GM19324 (cell line): ENCODE measurements at regions not wholly inside any gene's neighbourhood (a gene's known extent, or its start where the extent isn't known, plus 50 kb on each side); places are given as distances from the start of the nearest gene placed in this dataset.

Source experiments
- ATAC-seq: cut with Tn5 transposase; IDR thresholded peaks from one replicate; pipeline ENCODE4 v1.9.1; 2021; ENCODE audit warnings: mild to moderate bottlenecking, moderate library complexity; ENCODE audit not compliant: unreplicated experiment, low FRiP score

- no peak for ATAC-seq
Observed at GRCh38 chr15:95291898-95292472, 1038.5 kb upstream of the NR2F2 start.

- no peak for ATAC-seq
Observed at GRCh38 chr15:95292785-95293450, 1037.6 kb upstream of the NR2F2 start.

- no peak for ATAC-seq
Observed at GRCh38 chr15:95293456-95294031, 1037.0 kb upstream of the NR2F2 start.

DNA sequence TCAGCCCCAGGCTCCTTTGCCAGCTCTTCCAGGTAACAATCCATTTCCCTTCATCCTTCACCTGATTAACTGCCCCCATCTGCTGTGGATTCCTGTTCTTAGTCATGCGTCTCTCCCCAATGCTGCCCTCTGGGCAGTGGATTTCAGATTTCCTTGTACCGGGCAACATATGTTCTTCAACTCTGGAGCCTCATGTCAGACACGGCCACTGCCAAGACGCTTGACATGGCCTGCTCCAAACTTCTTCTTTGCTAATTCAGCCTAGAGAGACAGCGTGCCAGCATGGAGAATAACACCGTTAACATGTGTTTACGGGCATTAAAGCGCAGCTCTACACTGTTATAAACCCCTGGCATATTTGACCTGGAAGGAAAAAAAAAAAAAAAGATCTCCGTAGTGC, 1035.1 kb upstream of the NR2F2 start:
- no peak for ATAC-seq

- ATAC-seq, result no peak
Observed at GRCh38 chr15:95295896-95296625, 1034.4 kb upstream of the NR2F2 start.

GRCh38 chr15:95296643-95297042, 1033.9 kb upstream of the NR2F2 start:
- ATAC-seq, result no peak

DNA sequence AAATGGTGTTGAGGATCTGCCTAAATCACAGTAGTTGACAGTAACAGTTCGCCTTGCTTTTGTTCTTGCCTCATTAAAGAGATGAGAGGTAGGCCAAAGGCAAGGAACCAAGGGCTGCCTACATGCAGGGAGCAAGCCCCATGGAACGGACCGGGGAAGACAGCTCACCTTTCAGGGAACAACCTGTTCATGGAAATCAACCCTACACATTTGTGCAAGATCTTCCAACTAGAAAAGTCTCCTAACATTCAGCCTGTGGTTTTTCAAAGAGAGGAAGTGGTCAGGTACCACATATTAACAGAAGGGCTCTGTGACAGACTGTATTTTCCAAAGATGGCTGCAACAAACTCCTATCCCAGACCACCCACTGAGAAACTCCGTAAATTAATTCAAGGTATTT, 1031.8 kb upstream of the NR2F2 start:
- ATAC-seq, result no peak

- no peak for ATAC-seq
Observed at GRCh38 chr15:95300958-95301357, 1029.5 kb upstream of the NR2F2 start.

DNA sequence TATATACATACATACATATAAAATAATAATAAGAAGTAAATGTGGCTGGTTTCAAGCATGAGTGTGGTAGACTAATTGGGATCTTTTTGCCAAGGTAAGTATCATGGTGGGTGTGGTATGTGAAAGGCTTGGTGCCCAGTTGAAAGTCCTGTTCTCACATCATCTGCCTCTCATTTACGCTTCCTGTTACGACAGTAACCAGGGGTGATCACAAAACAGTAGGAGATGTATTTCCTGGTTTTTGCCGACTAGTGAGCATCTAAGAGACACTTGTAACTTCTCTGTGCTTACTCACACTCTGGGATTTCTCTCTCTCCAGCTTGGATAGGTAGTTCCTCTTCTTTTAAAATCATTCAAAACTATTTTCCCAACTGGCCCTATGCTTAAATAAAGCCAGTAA, 1028.3 kb upstream of the NR2F2 start:
- no peak for ATAC-seq

GRCh38 chr15:95302809-95303208, 1027.7 kb upstream of the NR2F2 start:
- no peak for ATAC-seq

DNA sequence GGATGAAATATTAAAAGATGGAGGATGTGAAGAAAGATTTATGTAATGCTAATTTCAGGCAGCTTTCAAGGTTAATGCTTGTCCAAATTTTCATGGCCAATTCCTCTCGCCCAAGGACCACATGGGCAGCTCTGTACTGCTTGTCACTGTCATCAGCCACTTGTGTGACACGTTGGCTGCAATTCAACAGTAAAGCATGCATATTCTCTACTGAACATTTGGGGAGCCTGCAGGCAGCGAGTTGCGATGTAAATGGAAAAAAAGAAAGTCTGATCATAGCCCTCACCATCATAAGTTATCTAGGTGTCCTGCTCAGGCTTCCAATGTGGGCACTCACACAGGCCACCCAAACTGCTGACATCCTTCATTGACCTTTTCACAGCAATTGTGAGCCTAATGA, 1026.8 kb upstream of the NR2F2 start:
- ATAC-seq, result no peak

DNA sequence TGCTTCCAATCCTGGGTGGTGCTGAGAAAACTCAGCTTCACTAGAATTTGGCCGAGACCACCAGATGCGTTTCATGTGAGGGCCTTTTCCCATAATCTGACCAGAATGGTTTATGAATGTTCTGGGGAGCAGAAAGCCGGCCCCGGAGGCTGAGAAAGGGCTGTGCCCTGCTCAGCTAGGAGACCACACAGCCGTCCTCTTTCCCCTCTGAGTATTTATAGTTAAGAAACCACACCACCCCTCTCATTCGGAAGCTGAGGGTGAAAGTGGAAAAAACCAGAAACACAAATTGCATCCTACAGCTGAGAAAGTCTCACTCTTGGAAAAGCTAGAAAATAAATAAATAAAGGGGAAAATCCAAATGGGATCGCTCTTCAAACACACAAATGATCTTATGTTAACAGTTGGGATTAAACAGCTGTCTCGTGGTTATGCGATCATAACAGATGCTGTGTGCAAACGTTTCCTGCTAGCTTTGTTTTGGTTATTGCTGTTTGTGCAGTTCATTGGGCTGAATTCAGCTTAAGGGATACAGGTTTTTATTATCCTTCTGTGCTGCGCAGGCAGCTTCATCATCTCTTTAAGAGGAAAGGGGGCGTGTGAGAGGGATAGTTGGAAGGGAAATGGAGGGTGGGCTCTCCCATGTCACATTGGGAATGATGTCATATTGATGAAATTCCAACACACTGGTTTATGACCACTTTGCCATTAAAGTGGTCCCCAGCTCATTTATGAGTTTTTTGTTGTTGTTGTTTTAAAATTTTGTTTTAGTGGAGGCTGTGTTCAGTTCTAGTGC, 1026.2 kb upstream of the NR2F2 start:
- ATAC-seq, result no peak

DNA sequence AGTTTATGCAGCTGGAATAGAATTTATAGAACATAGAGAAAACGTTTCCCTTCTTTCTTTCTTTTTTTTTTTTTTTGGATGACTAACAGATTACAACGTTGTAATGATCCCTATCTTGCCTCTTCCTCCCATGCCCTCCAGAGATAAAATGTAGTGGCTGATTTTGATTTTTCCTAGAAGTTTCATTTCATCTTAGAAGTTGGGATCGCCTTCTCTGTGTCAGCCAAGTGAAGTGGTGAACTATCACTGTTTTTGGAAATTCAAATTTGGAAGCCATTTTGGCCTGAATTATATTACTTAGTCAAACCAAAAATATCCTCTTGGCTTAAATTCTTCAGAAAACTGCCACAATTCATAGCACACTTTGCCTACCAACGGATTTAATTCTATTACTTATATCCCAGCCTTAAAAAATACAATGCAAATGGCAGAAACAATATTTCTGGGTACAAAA, 1025.5 kb upstream of the NR2F2 start:
- ATAC-seq, result no peak

GRCh38 chr15:95307115-95307514, 1023.4 kb upstream of the NR2F2 start:
- ATAC-seq, result no peak

DNA sequence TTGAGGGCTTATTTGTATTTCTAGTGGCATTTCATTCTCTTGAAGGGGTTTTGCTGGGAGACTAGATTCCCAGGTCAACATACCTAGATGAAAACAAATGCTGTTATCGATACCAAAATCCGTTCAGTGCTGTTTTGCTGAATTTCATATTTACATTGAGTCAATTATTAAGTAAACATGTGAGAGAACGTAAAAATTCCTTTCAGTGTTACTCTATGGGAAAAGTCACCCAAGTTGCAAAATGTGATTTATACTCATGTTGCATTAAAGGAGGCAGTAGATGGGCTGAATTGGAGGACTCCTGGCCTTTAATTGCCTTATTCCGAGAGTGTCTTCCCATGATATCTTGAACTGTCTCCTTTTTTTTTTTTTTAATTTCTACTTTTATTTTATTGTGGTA, 1011.3 kb upstream of the NR2F2 start:
- no peak for ATAC-seq

DNA sequence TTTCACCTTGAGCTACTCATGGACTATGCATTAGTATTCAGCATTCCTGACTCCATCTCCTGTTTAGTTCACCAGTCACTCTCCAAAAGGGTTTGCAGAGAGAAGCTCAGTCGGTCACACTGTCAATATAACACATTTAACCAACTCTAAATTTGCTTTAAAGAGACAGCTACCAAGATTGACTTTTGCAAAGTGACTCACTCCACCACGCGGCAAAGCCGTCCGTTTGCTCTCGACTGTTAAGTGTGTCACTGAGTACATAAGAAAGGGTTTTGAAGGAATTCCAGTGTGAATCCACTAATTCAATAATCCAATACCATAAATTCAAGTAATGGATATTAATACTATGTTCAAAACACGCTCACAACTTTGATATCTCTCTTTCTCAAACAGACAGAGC, 1006.7 kb upstream of the NR2F2 start:
- ATAC-seq, result no peak

GRCh38 chr15:95324656-95325055, 1005.8 kb upstream of the NR2F2 start:
- ATAC-seq, result no peak

DNA sequence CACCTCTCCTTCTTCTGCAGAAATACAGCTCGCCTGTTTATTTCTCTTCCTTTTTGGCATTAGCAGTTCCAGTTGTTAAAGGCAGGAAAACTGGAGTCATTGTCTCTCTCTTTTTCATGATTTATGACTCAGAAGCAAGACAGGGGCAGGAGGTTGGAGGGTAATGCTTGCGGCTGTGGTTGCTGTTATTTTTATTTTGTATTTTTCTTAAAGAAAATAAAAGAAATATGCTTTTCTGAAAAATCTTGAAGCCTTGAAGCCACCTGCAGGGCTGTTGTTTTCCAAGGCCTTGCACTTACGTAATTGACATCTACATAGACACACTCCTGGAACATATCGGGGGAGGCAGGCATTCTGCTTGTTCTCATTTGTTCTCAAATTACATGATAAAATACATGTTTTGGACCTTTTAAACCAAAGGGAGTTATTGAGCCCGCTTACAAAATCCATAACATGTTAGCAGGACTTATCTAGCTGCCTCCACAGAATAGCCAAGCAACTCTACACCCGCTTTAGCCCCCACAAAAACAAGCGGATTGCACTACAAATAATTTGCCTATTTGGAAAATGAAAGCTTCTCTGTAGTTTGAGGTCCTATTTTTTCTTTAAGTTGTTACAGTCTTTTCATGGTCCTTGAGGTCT, 1004.6 kb upstream of the NR2F2 start:
- no peak for ATAC-seq

- no peak for ATAC-seq
Observed at GRCh38 chr15:95326431-95327182, 1003.9 kb upstream of the NR2F2 start.

- no peak for ATAC-seq
Observed at GRCh38 chr15:95327183-95327525, 1003.3 kb upstream of the NR2F2 start.
